Cardiac muscle cell (in vitro differentiated cells and primary cell): ENCODE measurements at regions not wholly inside any gene's neighbourhood (a gene's known extent, or its start where the extent isn't known, plus 50 kb on each side); places are given as distances from the start of the nearest gene placed in this dataset.

Experiments
- DNase-seq, 2 donors: peaks; one replicate each; pipeline versions ENCODE4 v3.0.0 to v3.0.0-alpha.2; 2010 to 2017; ENCODE audit warnings: low read depth in 1 of 2, low spot score in 1 of 2
- H3K27ac ChIP-seq: fragments of 200-600 bp; sonication (generic); 2 replicates; pipeline ENCODE4 v1.5.1; 2016
- H3K27me3 ChIP-seq: fragments of 200-600 bp; sonication (generic); 2 replicates; pipeline ENCODE4 v1.6.0; 2016; ENCODE audit warnings: control low read depth
- H3K36me3 ChIP-seq: fragments of 200-600 bp; sonication (generic); 2 replicates; pipeline ENCODE4 v1.5.1; 2016; ENCODE audit warnings: control low read depth
- H3K4me1 ChIP-seq: fragments of 200-600 bp; sonication (generic); 2 replicates; pipeline ENCODE4 v1.8.1; 2017; ENCODE audit warnings: low read depth, mild to moderate bottlenecking, mixed run types
- H3K4me3 ChIP-seq: fragments of 200-600 bp; sonication (generic); 2 replicates; pipeline ENCODE4 v1.5.1; 2016; ENCODE audit warnings: mild to moderate bottlenecking
- H3K9me3 ChIP-seq: fragments of 200-600 bp; sonication (generic); 2 replicates; pipeline ENCODE4 v1.5.1; 2017; ENCODE audit warnings: low read depth, mild to moderate bottlenecking, control low read depth
- TF ChIP-seq, protein P1 (sequence below): IDR thresholded peaks from 2 replicates; pipeline ENCODE4 v1.5.1; 2012; ENCODE audit warnings: low read depth, mild to moderate bottlenecking, low read length

DNA sequence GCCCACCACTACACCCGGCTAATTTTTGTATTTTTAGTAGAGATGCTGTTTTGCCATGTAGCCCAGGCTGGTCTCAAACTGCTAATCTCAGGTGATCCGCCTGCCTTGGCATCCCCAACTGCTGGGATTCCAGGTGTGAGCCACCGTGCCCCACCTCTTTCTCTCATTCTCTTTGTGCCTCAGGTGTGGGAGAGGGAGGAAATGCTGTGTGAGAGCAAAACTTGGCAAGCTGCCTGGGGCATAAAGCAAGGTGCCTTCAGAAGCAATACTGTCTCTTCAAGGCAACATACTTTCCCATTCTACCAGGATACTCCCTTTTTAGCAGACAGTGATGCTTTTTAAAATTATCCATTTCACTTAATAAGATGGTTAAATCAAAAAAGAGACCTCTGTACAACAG lies 53.2 kb upstream of the RFC3 start:
- no peak overlapping the region for H3K4me3 ChIP-seq
- H3K4me1 ChIP-seq, result no peaks in the 10 kb centered on the region
- DNase-seq, result no peak
- no peaks in the 10 kb centered on the region for H3K36me3 ChIP-seq
- TF ChIP-seq, protein P1, sequence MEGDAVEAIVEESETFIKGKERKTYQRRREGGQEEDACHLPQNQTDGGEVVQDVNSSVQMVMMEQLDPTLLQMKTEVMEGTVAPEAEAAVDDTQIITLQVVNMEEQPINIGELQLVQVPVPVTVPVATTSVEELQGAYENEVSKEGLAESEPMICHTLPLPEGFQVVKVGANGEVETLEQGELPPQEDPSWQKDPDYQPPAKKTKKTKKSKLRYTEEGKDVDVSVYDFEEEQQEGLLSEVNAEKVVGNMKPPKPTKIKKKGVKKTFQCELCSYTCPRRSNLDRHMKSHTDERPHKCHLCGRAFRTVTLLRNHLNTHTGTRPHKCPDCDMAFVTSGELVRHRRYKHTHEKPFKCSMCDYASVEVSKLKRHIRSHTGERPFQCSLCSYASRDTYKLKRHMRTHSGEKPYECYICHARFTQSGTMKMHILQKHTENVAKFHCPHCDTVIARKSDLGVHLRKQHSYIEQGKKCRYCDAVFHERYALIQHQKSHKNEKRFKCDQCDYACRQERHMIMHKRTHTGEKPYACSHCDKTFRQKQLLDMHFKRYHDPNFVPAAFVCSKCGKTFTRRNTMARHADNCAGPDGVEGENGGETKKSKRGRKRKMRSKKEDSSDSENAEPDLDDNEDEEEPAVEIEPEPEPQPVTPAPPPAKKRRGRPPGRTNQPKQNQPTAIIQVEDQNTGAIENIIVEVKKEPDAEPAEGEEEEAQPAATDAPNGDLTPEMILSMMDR, result no peak
- no peaks in the 10 kb centered on the region for H3K9me3 ChIP-seq
- H3K27me3 ChIP-seq, result no peaks in the 10 kb centered on the region
- no peak overlapping the region for H3K27ac ChIP-seq

- TF ChIP-seq, protein P1, result no peak
- H3K36me3 ChIP-seq, result no peaks in the 10 kb centered on the region
Measured at GRCh38 chr13:33766329-33767123, 51.4 kb upstream of the RFC3 start.

DNA sequence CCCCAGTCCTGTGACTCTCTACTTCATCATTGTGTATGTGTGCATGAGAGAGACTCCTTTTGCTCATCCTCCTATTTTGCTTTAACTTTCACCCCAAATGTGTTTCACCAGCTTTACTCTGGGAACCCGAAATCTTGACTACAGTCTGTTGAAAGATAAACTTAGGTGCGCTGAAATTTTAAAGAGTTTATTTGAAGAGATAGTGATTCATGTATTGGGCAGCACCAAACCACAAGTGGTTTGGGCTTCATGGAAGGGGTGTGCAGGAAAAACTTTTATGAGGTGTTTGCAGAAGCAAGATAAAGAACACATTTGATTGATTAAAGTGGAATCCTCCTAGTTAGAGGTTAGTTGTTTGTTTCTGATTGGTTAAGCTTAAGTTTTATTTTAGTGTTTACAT lies 50.8 kb upstream of the RFC3 start:
- TF ChIP-seq, protein P1, result no peak
- Histone ChIP-seq H3K4me1 (no peaks in the 10 kb centered on the region), H3K4me3 (no peak overlapping the region), H3K27me3 (no peaks in the 10 kb centered on the region), H3K36me3 (no peaks in the 10 kb centered on the region), H3K9me3 (no peaks in the 10 kb centered on the region), H3K27ac (no peak overlapping the region)
- no peak for DNase-seq

More at GRCh38 chr13:33766329-33767123, 51.4 kb upstream of the RFC3 start:
- H3K9me3 ChIP-seq, result no peaks in the 10 kb centered on the region
- no peaks in the 10 kb centered on the region for H3K4me1 ChIP-seq
- H3K27ac ChIP-seq, result no peak overlapping the region
- no peak overlapping the region for H3K4me3 ChIP-seq
- H3K27me3 ChIP-seq, result no peaks in the 10 kb centered on the region
- no peak for DNase-seq
